Small intestine (tissue), 7 donors: ENCODE measurements at regions not wholly inside any gene's neighbourhood (a gene's known extent, or its start where the extent isn't known, plus 50 kb on each side); places are given as distances from the start of the nearest gene placed in this dataset.

Source experiments
- DNase-seq, 2 donors: peaks; one replicate each; pipeline versions ENCODE4 v3.0.0 to v3.0.0-alpha.2; 2013
- FAIRE-seq: peaks from 2 replicates; lab custom pipeline; 2012; peaks lifted over from hg19 to GRCh38; lab: Jason Lieb, UNC
- H3K27ac ChIP-seq, 3 donors: one replicate each; pipeline ENCODE4 v1.5.1; 2013; ENCODE audit warnings: low read length in 2 of 3, mild to moderate bottlenecking in 2 of 3, control low read depth in 1 of 3, inconsistent platforms in 1 of 3, low read depth in 1 of 3, moderate library complexity in 1 of 3
- H3K27me3 ChIP-seq, 3 donors: one replicate each; pipeline ENCODE4 v1.6.1; 2013; ENCODE audit warnings: low read length in 3 of 3, inconsistent platforms in 1 of 3; ENCODE audit not compliant: control insufficient read depth in 3 of 3, insufficient read depth in 3 of 3
- H3K36me3 ChIP-seq, 3 donors: one replicate each; pipeline ENCODE4 v1.6.1; 2013; ENCODE audit warnings: low read length in 3 of 3, inconsistent platforms in 1 of 3, low read depth in 1 of 3, mild to moderate bottlenecking in 1 of 3, moderate library complexity in 1 of 3; ENCODE audit not compliant: control insufficient read depth in 3 of 3, insufficient read depth in 2 of 3
- H3K4me1 ChIP-seq, 3 donors: one replicate each; pipeline ENCODE4 v1.6.1; 2013; ENCODE audit warnings: low read length in 2 of 3, inconsistent platforms in 1 of 3, low read depth in 1 of 3, mild to moderate bottlenecking in 1 of 3, moderate library complexity in 1 of 3; ENCODE audit not compliant: control insufficient read depth in 3 of 3, insufficient read depth in 2 of 3
- H3K4me3 ChIP-seq, 3 donors: one replicate each; pipeline ENCODE4 v1.5.1; 2013; ENCODE audit warnings: low read length in 3 of 3, control low read depth in 1 of 3, inconsistent platforms in 1 of 3, low read depth in 1 of 3, mild to moderate bottlenecking in 1 of 3, moderate library complexity in 1 of 3
- H3K9me3 ChIP-seq, 2 donors: one replicate each; pipeline ENCODE4 v1.6.1; 2013; ENCODE audit warnings: low read depth in 1 of 2, low read length in 1 of 2; ENCODE audit not compliant: control insufficient read depth in 2 of 2, insufficient read depth in 1 of 2
- WGBS, 3 donors: extraction: QIAGEN DNeasy Blood & Tissue Kit; methylation state at CpG; one replicate each; pipeline ENCODE4 v1.1.7; 2013; 5-methylcytosine and 5-hydroxymethylcytosine counted together
- donor health status: healthy with polysubstance abuse.
- donor health status: control.
- donor health status: control.
- donor health status: Bipolar disorder and iron deficiency.
- donor health status: healthy.

DNA sequence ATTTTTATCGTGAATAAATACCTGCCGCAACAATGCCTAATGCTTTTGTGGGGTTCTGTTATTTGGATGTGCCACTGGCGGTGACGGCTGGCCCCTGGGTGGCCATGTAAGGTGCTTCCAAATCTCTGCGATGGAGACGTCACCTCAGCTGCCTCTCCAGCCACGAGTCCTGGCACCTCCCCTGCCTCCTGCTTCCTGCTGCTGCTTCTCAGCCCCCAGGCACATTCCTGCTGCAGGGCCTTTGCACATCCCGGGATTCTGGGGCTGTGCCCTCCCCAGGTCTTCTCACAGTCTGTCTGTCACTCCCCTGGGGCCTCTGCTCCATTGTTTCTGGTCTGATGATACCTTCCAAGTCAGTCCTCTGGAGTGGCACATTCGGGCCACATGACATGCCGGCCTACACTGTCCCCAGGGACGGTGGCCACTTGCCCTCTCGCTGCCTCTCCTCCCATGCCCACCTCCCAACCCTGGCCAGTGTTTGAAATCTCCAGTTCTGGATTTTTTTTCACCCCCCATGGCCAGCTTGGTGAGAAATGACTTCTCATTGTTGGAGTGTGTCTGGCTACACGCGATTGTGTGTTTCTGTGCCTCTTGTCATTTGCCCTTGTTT, 151.8 kb downstream of the KIF26A start:
- H3K36me3 ChIP-seq: no peaks in the 10 kb centered on the region
- FAIRE-seq (no peak), DNase-seq (no peak)
- no peak overlapping the region for H3K27ac ChIP-seq
- no peak overlapping the region for H3K4me3 ChIP-seq
- peaks cover 0 to 4% (median 0%) of the 10 kb centered on the region in 3 donors for H3K4me1 ChIP-seq
- 75 to 81% (median 76%) methylated on average over 14 of the region's 14 CpGs for WGBS, 3 donors
- no peaks in the 10 kb centered on the region for H3K27me3 ChIP-seq
- H3K9me3 ChIP-seq: no peaks in the 10 kb centered on the region

GRCh38 chr14:104290756-104291122, 152.4 kb downstream of the KIF26A start:
- Histone ChIP-seq H3K27me3 (no peaks in the 10 kb centered on the region), H3K36me3 (no peaks in the 10 kb centered on the region), H3K9me3 (no peaks in the 10 kb centered on the region), H3K27ac (peak overlapping the region in 1 of 3 donors; percentile 22), H3K4me3 (no peak overlapping the region), H3K4me1 (peaks cover 0 to 4% (median 0%) of the 10 kb centered on the region in 3 donors)
- FAIRE-seq: no peak
- 41 to 70% (median 62%) methylated on average over 8 to 9 of the region's 9 CpGs for WGBS, 3 donors
- DNase-seq: no peak

DNA sequence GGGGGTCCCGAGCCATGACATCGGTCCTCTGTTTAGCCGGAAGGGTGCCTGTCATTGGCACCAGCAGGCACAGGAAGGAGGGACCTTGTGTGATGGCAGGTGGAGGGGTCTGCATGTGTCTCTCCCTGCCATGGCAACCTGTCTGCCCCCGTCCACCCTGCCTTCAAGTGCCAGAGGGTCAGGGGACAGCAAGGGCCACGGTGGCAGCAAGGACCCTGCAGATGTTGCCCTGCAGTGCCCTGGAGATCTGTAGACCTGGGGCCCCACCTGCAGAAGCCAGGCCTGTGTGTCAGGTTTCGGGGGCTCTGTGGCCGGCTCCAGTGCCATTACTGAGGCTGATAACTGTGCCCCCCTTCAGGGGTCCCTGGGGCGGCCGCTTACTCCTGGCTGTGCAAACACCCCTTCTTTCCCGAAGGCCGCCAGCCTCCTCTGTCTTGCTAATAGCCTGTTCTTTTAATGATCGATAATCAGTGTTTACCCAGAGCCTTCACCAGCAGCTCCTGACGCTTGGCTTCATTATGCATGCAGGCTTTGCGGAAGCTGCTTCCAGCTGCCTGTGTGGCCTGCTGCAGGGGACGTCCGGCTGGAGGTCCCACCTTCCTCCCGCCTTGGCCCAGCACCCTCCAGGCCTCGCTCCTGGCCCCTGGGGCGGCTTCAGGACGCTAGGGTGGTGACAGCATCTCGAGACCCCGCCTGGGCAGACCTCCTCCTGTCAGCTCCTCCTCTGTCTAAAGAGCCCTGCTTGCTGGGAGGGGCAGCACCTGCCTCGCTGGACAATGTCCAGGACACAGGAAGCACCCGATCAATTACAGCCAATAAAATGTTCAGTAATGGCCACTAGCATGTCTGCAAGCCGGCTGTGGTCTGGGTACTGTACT, 153.0 kb downstream of the KIF26A start:
- 20 to 41% (median 35%) methylated on average over 24 to 25 of the region's 25 CpGs for WGBS, 3 donors
- peak in 1 of 2 donors; percentile 29 for DNase-seq
- no peak for FAIRE-seq
- peak overlapping the region in 1 of 3 donors; percentile 22 for H3K27ac ChIP-seq
- H3K36me3 ChIP-seq: no peaks in the 10 kb centered on the region
- H3K27me3 ChIP-seq: no peaks in the 10 kb centered on the region
- H3K9me3 ChIP-seq: no peaks in the 10 kb centered on the region
- H3K4me1 ChIP-seq: peaks cover 0 to 4% (median 0%) of the 10 kb centered on the region in 3 donors
- H3K4me3 ChIP-seq: no peak overlapping the region

GRCh38 chr14:104292084-104292970, 153.9 kb downstream of the KIF26A start:
- 47 to 67% (median 55%) methylated on average over 24 to 28 of the region's 28 CpGs for WGBS, 3 donors

GRCh38 chr14:104293231-104293841, 154.9 kb downstream of the KIF26A start:
- Histone ChIP-seq H3K4me1 (peaks cover 0 to 4% (median 0%) of the 10 kb centered on the region in 3 donors), H3K27ac (no peak overlapping the region), H3K36me3 (no peaks in the 10 kb centered on the region), H3K27me3 (no peaks in the 10 kb centered on the region), H3K4me3 (no peak overlapping the region), H3K9me3 (no peaks in the 10 kb centered on the region)
- DNase-seq (no peak), FAIRE-seq (no peak)
- WGBS, 3 donors: 33 to 47% (median 34%) methylated on average over 14 to 15 of the region's 15 CpGs

More at GRCh38 chr14:104292084-104292970, 153.9 kb downstream of the KIF26A start:
- DNase-seq (no peak), FAIRE-seq (no peak)
- H3K9me3 ChIP-seq: no peaks in the 10 kb centered on the region
- H3K4me3 ChIP-seq: no peak overlapping the region
- H3K36me3 ChIP-seq: no peaks in the 10 kb centered on the region
- peak overlapping the region in 1 of 3 donors; percentile 28 for H3K27ac ChIP-seq
- no peaks in the 10 kb centered on the region for H3K27me3 ChIP-seq
- peaks cover 0 to 4% (median 0%) of the 10 kb centered on the region in 3 donors for H3K4me1 ChIP-seq

- peaks cover 0 to 4% (median 0%) of the 10 kb centered on the region in 3 donors for H3K4me1 ChIP-seq
- FAIRE-seq: no peak
- H3K4me3 ChIP-seq: no peak overlapping the region
- H3K27ac ChIP-seq: no peak overlapping the region
- WGBS, 3 donors: 16 to 47% (median 34%) methylated on average over 14 to 18 of the region's 18 CpGs
- H3K9me3 ChIP-seq: no peaks in the 10 kb centered on the region
- peak in 1 of 2 donors; percentile 29 for DNase-seq
- no peaks in the 10 kb centered on the region for H3K36me3 ChIP-seq
- H3K27me3 ChIP-seq: no peaks in the 10 kb centered on the region
Observed at GRCh38 chr14:104293851-104294627, 155.7 kb downstream of the KIF26A start.

GRCh38 chr14:104294628-104294982, 156.2 kb downstream of the KIF26A start:
- WGBS, 3 donors: 21 to 63% (median 39%) methylated on average over 9 to 11 of the region's 11 CpGs
- FAIRE-seq: no peak
- no peaks in the 10 kb centered on the region for H3K36me3 ChIP-seq
- no peak overlapping the region for H3K27ac ChIP-seq
- H3K4me3 ChIP-seq: no peak overlapping the region
- H3K4me1 ChIP-seq: peaks cover 0 to 4% (median 0%) of the 10 kb centered on the region in 3 donors
- H3K27me3 ChIP-seq: no peaks in the 10 kb centered on the region
- no peaks in the 10 kb centered on the region for H3K9me3 ChIP-seq
- no peak for DNase-seq
